H1 (cell line): ENCODE measurements at regions not wholly inside any gene's neighbourhood (a gene's known extent, or its start where the extent isn't known, plus 50 kb on each side); places are given as distances from the start of the nearest gene placed in this dataset.

Experiments
- CTCF ChIA-PET: fragments of 300-600 bp; sonication (Branson Sonifier 250); formaldehyde crosslinking; loops from one replicate; lab custom pipeline; 2021; ENCODE audit not compliant: partially characterized antibody; lab: Charles Lee
- POLR2A ChIA-PET: fragments of 300-600 bp; sonication (Branson Sonifier 250); formaldehyde crosslinking; loops from one replicate; lab custom pipeline; 2021; ENCODE audit warnings: inconsistent platforms; ENCODE audit not compliant: partially characterized antibody; lab: Charles Lee
- DNase-seq, 2 experiments: peaks; one replicate each; pipeline versions ENCODE4 v3.0.0 to v3.0.0-alpha.2; 2010 to 2022; ENCODE audit warnings: low spot score in 2 of 2, low read depth in 1 of 2, mixed read lengths in 1 of 2
- FAIRE-seq: peaks from 2 replicates; lab custom pipeline; 2011; peaks lifted over from hg19 to GRCh38; lab: Jason Lieb, UNC
- H2AFZ ChIP-seq: 2 replicates; pipeline ENCODE4 v1.8.1; 2012; ENCODE audit warnings: low read length, inconsistent platforms
- H2AK5ac ChIP-seq: 2 replicates; pipeline ENCODE4 v1.6.1; 2013; ENCODE audit warnings: low read depth, low read length
- H2BK120ac ChIP-seq: replicated peaks from 2 replicates; pipeline ENCODE3; 2013; ENCODE audit warnings: low read depth, low read length, inconsistent platforms
- H2BK12ac ChIP-seq: 2 replicates; pipeline ENCODE4 v1.6.1; 2013; ENCODE audit warnings: low read depth, low read length
- H2BK15ac ChIP-seq: 2 replicates; pipeline ENCODE4 v1.6.1; 2013; ENCODE audit warnings: low read length
- H2BK20ac ChIP-seq: 2 replicates; pipeline ENCODE4 v1.6.1; 2013; ENCODE audit warnings: low read length
- H2BK5ac ChIP-seq: 2 replicates; pipeline ENCODE4 v1.6.1; 2013; ENCODE audit warnings: low read depth, low read length
- H3K14ac ChIP-seq: 2 replicates; pipeline ENCODE4 v1.6.1; 2013; ENCODE audit warnings: inconsistent platforms; ENCODE audit not compliant: insufficient read length
- H3K18ac ChIP-seq: 2 replicates; pipeline ENCODE4 v1.6.1; 2013; ENCODE audit warnings: low read length; ENCODE audit errors: extremely low read depth
- H3K23ac ChIP-seq: 2 replicates; pipeline ENCODE4 v1.6.1; 2013; ENCODE audit warnings: inconsistent platforms; ENCODE audit not compliant: insufficient read length
- H3K23me2 ChIP-seq: 2 replicates; pipeline ENCODE4 v1.6.1; 2013; ENCODE audit warnings: low read depth, low read length
- H3K27ac ChIP-seq: 2 replicates; pipeline ENCODE4 v1.6.1; 2011; ENCODE audit warnings: low read depth, low read length, inconsistent platforms
- H3K27me3 ChIP-seq, 4 experiments: replicated peaks in 1 of 4; 1 replicate in 1 of 4; 2 replicates in 3 of 4; pipeline versions ENCODE4 v1.6.1 to v1.8.1; 2011 to 2013; ENCODE audit warnings: low read length in 3 of 4, mild to moderate bottlenecking in 3 of 4, inconsistent platforms in 2 of 4, mixed read lengths in 2 of 4, moderate library complexity in 1 of 4; ENCODE audit not compliant: control insufficient read depth in 3 of 4, insufficient read depth in 3 of 4; ENCODE audit errors: extremely low read depth in 1 of 4
- H3K36me3 ChIP-seq, 4 experiments: 2 replicates each; pipeline versions ENCODE4 v1.6.1 to v1.8.1; 2011 to 2013; ENCODE audit warnings: mild to moderate bottlenecking in 4 of 4, low read length in 3 of 4, moderate library complexity in 2 of 4, control low read depth in 1 of 4, inconsistent platforms in 1 of 4; ENCODE audit not compliant: insufficient read depth in 4 of 4, control insufficient read depth in 2 of 4
- H3K4ac ChIP-seq: replicated peaks from 2 replicates; pipeline ENCODE3; 2013; ENCODE audit warnings: low read length, low read depth, mixed read lengths, inconsistent platforms; ENCODE audit not compliant: insufficient read length
- H3K4me1 ChIP-seq, 4 experiments: replicated peaks in 1 of 4; 1 replicate in 1 of 4; 2 replicates in 3 of 4; pipeline versions ENCODE4 v1.6.1 to v1.8.1; 2011 to 2013; ENCODE audit warnings: low read length in 3 of 4, inconsistent platforms in 2 of 4, mixed read lengths in 1 of 4; ENCODE audit not compliant: insufficient read depth in 4 of 4, control insufficient read depth in 3 of 4
- H3K4me2 ChIP-seq, 2 experiments: 2 replicates each; pipeline versions ENCODE4 v1.6.1 to v1.8.1; 2011 to 2013; ENCODE audit warnings: low read depth in 2 of 2, low read length in 2 of 2, control low read depth in 1 of 2, inconsistent platforms in 1 of 2, mild to moderate bottlenecking in 1 of 2; ENCODE audit not compliant: insufficient read depth in 1 of 2
- H3K4me3 ChIP-seq, 4 experiments: fragments of 200-600, 300-600 bp in 1 of 4; sonication (generic), shearing (Covaris generic), sonication (Bioruptor Twin) in 1 of 4; 2 replicates each; pipeline versions ENCODE4 v1.5.1 to v1.8.1; 2011 to 2016; ENCODE audit warnings: low read length in 4 of 4, low read depth in 3 of 4, control low read depth in 2 of 4, inconsistent platforms in 2 of 4, mild to moderate bottlenecking in 2 of 4, mixed read lengths in 1 of 4, moderate library complexity in 1 of 4; ENCODE audit not compliant: insufficient read depth in 2 of 4; ENCODE audit errors: extremely low read depth in 1 of 4
- H3K56ac ChIP-seq: replicated peaks from 2 replicates; pipeline ENCODE3; 2013; ENCODE audit warnings: low read depth, mild to moderate bottlenecking, mixed read lengths, low read length, inconsistent platforms; ENCODE audit not compliant: insufficient read length
- H3K79me1 ChIP-seq: 2 replicates; pipeline ENCODE4 v1.6.1; 2013; ENCODE audit warnings: low read depth, low read length, control low read depth
- H3K79me2 ChIP-seq, 2 experiments: 2 replicates each; pipeline versions ENCODE4 v1.6.1 to v1.8.1; 2012 to 2013; ENCODE audit warnings: low read length in 2 of 2, mild to moderate bottlenecking in 2 of 2, inconsistent platforms in 1 of 2; ENCODE audit not compliant: insufficient read depth in 2 of 2, control insufficient read depth in 1 of 2
- H3K9ac ChIP-seq, 4 experiments: replicated peaks in 1 of 4; 1 replicate in 1 of 4; 2 replicates in 3 of 4; pipeline versions ENCODE4 v1.6.1 to v1.8.1; 2011 to 2013; ENCODE audit warnings: low read depth in 3 of 4, low read length in 3 of 4, control low read depth in 2 of 4, mild to moderate bottlenecking in 2 of 4, moderate library complexity in 2 of 4, inconsistent platforms in 1 of 4; ENCODE audit errors: extremely low read depth in 1 of 4
- H3K9me3 ChIP-seq, 2 experiments: 2 replicates each; pipeline versions ENCODE4 v1.6.1 to v1.8.1; 2012 to 2013; ENCODE audit warnings: mild to moderate bottlenecking in 2 of 2, moderate library complexity in 2 of 2, control low read depth in 1 of 2, inconsistent platforms in 1 of 2, low read depth in 1 of 2, low read length in 1 of 2, mixed read lengths in 1 of 2; ENCODE audit not compliant: insufficient read depth in 2 of 2
- H4K20me1 ChIP-seq, 2 experiments: replicated peaks in 1 of 2; 2 replicates each; pipeline versions ENCODE3 to v1.8.1; 2011 to 2013; ENCODE audit warnings: inconsistent platforms in 2 of 2, low read length in 2 of 2, mild to moderate bottlenecking in 1 of 2; ENCODE audit not compliant: insufficient read depth in 2 of 2, control insufficient read depth in 1 of 2
- H4K5ac ChIP-seq: 2 replicates; pipeline ENCODE4 v1.6.1; 2013; ENCODE audit warnings: low read length, low read depth, mixed read lengths, inconsistent platforms; ENCODE audit not compliant: insufficient read length
- H4K8ac ChIP-seq: 2 replicates; pipeline ENCODE4 v1.8.0; 2013; ENCODE audit warnings: mild to moderate bottlenecking, moderate library complexity, low read length, inconsistent platforms; ENCODE audit not compliant: insufficient read depth; ENCODE audit errors: extremely low read depth
- H4K91ac ChIP-seq: replicated peaks from 2 replicates; pipeline ENCODE3; 2013; ENCODE audit warnings: low read length, mixed read lengths, inconsistent platforms; ENCODE audit not compliant: insufficient read length
- BACH1 ChIP-seq: IDR thresholded peaks from 2 replicates; pipeline ENCODE4 v1.6.1; 2012; ENCODE audit warnings: low read length, improper control_type of control experiment
- BRCA1 ChIP-seq: IDR thresholded peaks from 2 replicates; pipeline ENCODE4 v1.6.1; 2012; ENCODE audit warnings: low read depth, low read length, improper control_type of control experiment
- CHD1 ChIP-seq: IDR thresholded peaks from 2 replicates; pipeline ENCODE4 v1.6.1; 2012; ENCODE audit warnings: low read depth, low read length, improper control_type of control experiment
- KDM4A ChIP-seq: IDR thresholded peaks from one replicate; pipeline ENCODE4 v1.7.1; 2012; ENCODE audit warnings: low read depth, mild to moderate bottlenecking, moderate library complexity, low read length, inconsistent platforms; ENCODE audit not compliant: severe bottlenecking
- NRF1 ChIP-seq: IDR thresholded peaks from 2 replicates; pipeline ENCODE4 v1.6.1; 2011; ENCODE audit warnings: mild to moderate bottlenecking, low read depth, low read length, improper control_type of control experiment
- RBBP5 ChIP-seq: IDR thresholded peaks from 2 replicates; pipeline ENCODE4 v1.7.1; 2012; ENCODE audit warnings: low read depth, mild to moderate bottlenecking, inconsistent platforms, low read length, moderate library complexity, borderline replicate concordance
- RNF2 ChIP-seq: fragments of 200-900, 300-1000 bp; sonication (generic); IDR thresholded peaks from 2 replicates; pipeline ENCODE4 v1.7.1; 2016; ENCODE audit warnings: borderline replicate concordance, low read depth, mild to moderate bottlenecking, antibody characterized with exemption, low read length; ENCODE audit not compliant: poor library complexity, severe bottlenecking; ENCODE audit errors: missing control alignments
- RXRA ChIP-seq: IDR thresholded peaks from 2 replicates; pipeline ENCODE4 v1.6.1; 2011; ENCODE audit warnings: low read depth, mild to moderate bottlenecking, low read length, moderate library complexity; ENCODE audit not compliant: insufficient read depth
- SP4 ChIP-seq: IDR thresholded peaks from 2 replicates; pipeline ENCODE4 v1.6.1; 2012; ENCODE audit warnings: low read length, inconsistent platforms
- TAF1 ChIP-seq: IDR thresholded peaks from 2 replicates; pipeline ENCODE4 v1.6.1; 2011; ENCODE audit warnings: mild to moderate bottlenecking, low read depth, low read length
- TBP ChIP-seq: IDR thresholded peaks from 2 replicates; pipeline ENCODE4 v1.6.1; 2011; ENCODE audit warnings: low read depth, low read length, improper control_type of control experiment
- TCF12 ChIP-seq: IDR thresholded peaks from 2 replicates; pipeline ENCODE4 v1.6.1; 2011; ENCODE audit warnings: low read depth, mild to moderate bottlenecking, low read length
- YY1 ChIP-seq: IDR thresholded peaks from 2 replicates; pipeline ENCODE4 v1.6.1; 2011; ENCODE audit warnings: low read depth, mild to moderate bottlenecking, low read length
- WGBS, 2 experiments: shearing (Covaris generic) in 1 of 2; methylation state at CpG; one replicate each; pipeline versions ENCODE4 v1.1.6 to v1.1.7; 2013 to 2015; ENCODE audit warnings: low lambda C conversion rate in 2 of 2, mixed read lengths in 2 of 2, inconsistent platforms in 1 of 2, low coverage in 1 of 2, missing lambda C conversion rate in 1 of 2; ENCODE audit not compliant: insufficient replicate concordance in 2 of 2, insufficient coverage in 1 of 2, insufficient read length in 1 of 2; ENCODE audit errors: extremely low coverage in 1 of 2, missing lambda C conversion rate in 1 of 2; 5-methylcytosine and 5-hydroxymethylcytosine counted together
- TF ChIP-seq, protein P1 (sequence below): IDR thresholded peaks from 2 replicates; pipeline ENCODE4 v1.6.1; 2011; ENCODE audit warnings: low read depth, mild to moderate bottlenecking, low read length; ENCODE audit not compliant: insufficient read depth

DNA sequence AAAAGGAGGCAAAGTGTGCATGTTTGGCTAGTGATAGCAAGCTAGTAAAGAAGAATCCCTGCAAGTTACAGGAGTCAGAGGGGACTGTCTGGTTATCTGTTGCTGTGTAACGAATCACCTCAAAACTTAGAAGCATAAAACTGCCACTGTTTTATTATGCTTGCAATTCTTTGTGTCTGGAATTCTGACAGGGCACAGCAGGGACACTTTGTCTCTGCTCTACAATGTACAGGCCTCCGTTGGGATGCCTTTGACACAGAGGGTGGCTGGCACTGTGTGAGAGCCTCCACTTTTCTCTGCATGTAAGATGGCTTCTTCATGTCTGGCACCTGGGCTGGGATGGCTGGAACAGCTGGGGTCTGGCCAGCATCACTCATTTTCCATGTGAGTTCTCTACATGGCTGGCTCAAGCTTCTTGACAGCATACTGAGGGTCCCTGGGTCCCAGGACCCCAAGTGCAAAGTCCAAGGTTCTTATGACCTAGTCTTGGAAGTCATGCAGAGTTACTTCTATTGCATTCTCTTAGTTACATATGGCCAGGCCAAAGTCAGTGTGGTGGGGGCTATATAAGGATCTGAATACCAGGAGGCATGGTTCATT, 276.9 kb downstream of the RPS24 start:
- H2BK12ac ChIP-seq: no peak overlapping the region
- no peaks in the 10 kb centered on the region for H3K9me3 ChIP-seq
- H3K14ac ChIP-seq: no peak overlapping the region
- DNase-seq (peak in 1 of 2 experiments; percentile 29), FAIRE-seq (no peak)
- POLR2A ChIA-PET: no interaction called here
- no peak overlapping the region for H2AK5ac ChIP-seq
- no peaks in the 10 kb centered on the region for H3K36me3 ChIP-seq
- H3K79me1 ChIP-seq: no peaks in the 10 kb centered on the region
- no peak overlapping the region for H2BK15ac ChIP-seq
- H3K27me3 ChIP-seq: no peaks in the 10 kb centered on the region
- no peaks in the 10 kb centered on the region for H3K79me2 ChIP-seq
- no peak overlapping the region for H4K5ac ChIP-seq
- no peak overlapping the region for H3K56ac ChIP-seq
- H3K23ac ChIP-seq: no peak overlapping the region
- H3K4me2 ChIP-seq: no peak overlapping the region
- 84% methylated on average over 2 of the region's 2 CpGs; no CpG with 5 or more reads in 1 of the 2 experiments for WGBS, 2 experiments
- no peak overlapping the region for H3K27ac ChIP-seq
- no peak overlapping the region for H3K9ac ChIP-seq
- H2BK20ac ChIP-seq: no peak overlapping the region
- H3K4me1 ChIP-seq: peaks cover 0 to 1% (median 0%) of the 10 kb centered on the region in 4 experiments; a peak in 2 of 7 replicates
- no peak overlapping the region for H3K18ac ChIP-seq
- H2AFZ ChIP-seq: no peak overlapping the region
- no peak overlapping the region for H2BK120ac ChIP-seq
- H4K8ac ChIP-seq: no peak overlapping the region
- CTCF ChIA-PET: interaction anchor here (0.6 to 3.7 kb wide), 5 partner anchors 50 to 347 kb away, joined by 3 to 20 read pairs (median 3); no protein-coding TSS in a partner anchor
- H3K23me2 ChIP-seq: no peaks in the 10 kb centered on the region; the same call in 1 of the 2 replicates
- H4K20me1 ChIP-seq: no peaks in the 10 kb centered on the region
- no peak overlapping the region for H3K4ac ChIP-seq
- H3K4me3 ChIP-seq: no peak overlapping the region
- no peak overlapping the region; the same call in 1 of the 2 replicates for H2BK5ac ChIP-seq
- no peak overlapping the region for H4K91ac ChIP-seq
- TF ChIP-seq TBP: no peak
- no peak for TF ChIP-seq CHD1
- no peak for TF ChIP-seq TCF12
- TF ChIP-seq RNF2: no peak
- TF ChIP-seq TAF1: no peak
- TF ChIP-seq NRF1: no peak
- no peak for TF ChIP-seq BRCA1
- no peak for TF ChIP-seq YY1
- no peak for TF ChIP-seq RXRA
- no peak for TF ChIP-seq SP4
- no peak for TF ChIP-seq BACH1
- TF ChIP-seq, protein P1, sequence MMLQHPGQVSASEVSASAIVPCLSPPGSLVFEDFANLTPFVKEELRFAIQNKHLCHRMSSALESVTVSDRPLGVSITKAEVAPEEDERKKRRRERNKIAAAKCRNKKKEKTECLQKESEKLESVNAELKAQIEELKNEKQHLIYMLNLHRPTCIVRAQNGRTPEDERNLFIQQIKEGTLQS: no peak
- TF ChIP-seq KDM4A: no peak
- no peak for TF ChIP-seq RBBP5
